ENCODE measurements at regions not wholly inside any gene's neighbourhood (a gene's known extent, or its start where the extent isn't known, plus 50 kb on each side); places are given as distances from the start of the nearest gene placed in this dataset.

DNA sequence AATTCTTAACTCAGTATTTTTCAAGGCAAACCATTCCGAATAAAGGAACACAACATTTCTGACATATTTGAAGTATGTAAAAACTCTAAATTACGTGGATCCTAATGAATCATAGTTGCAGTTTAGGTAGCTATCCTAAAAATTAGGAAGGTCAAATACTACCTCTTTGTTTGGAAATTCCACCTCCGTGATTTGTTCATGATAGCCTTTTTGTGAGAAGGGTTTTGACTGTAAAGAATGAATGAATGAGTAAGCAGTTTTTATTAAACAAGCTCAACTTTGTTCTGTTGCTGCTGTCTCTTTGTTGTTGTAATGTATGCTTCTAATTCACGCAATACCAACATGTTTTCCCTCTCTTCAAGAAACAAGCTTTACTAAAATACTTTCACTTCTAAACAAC, 840.4 kb downstream of the USP25 start:
- TF ChIP-seq, protein P1, sequence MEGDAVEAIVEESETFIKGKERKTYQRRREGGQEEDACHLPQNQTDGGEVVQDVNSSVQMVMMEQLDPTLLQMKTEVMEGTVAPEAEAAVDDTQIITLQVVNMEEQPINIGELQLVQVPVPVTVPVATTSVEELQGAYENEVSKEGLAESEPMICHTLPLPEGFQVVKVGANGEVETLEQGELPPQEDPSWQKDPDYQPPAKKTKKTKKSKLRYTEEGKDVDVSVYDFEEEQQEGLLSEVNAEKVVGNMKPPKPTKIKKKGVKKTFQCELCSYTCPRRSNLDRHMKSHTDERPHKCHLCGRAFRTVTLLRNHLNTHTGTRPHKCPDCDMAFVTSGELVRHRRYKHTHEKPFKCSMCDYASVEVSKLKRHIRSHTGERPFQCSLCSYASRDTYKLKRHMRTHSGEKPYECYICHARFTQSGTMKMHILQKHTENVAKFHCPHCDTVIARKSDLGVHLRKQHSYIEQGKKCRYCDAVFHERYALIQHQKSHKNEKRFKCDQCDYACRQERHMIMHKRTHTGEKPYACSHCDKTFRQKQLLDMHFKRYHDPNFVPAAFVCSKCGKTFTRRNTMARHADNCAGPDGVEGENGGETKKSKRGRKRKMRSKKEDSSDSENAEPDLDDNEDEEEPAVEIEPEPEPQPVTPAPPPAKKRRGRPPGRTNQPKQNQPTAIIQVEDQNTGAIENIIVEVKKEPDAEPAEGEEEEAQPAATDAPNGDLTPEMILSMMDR (IDR thresholded peaks at IDR 0.05) = no peak
- no peak for TF ChIP-seq POLR2A (IDR thresholded peaks at IDR 0.05)
